ENCODE measurements at regions not wholly inside any gene's neighbourhood (a gene's known extent, or its start where the extent isn't known, plus 50 kb on each side); places are given as distances from the start of the nearest gene placed in this dataset.

- Histone ChIP-seq H3K36me3 (no peaks in the 10 kb centered on the region), H3K27me3 (no peaks in the 10 kb centered on the region), H3K4me3 (ENCODE audit: low read depth, low read length) (no peak overlapping the region), H3K4me1 (peaks cover 3% of the 10 kb centered on the region; the same call in 1 of the 2 replicates), H3K9me3 (no peaks in the 10 kb centered on the region)
- DNase-seq: no peak
- no peak for TF ChIP-seq CTCF (IDR thresholded peaks at IDR 0.05; ENCODE audit: low read depth, low read length)
Observed at GRCh38 chr15:36331531-36332275, 247.7 kb upstream of the CDIN1 start.

- Histone ChIP-seq H3K9me3 (no peaks in the 10 kb centered on the region), H3K36me3 (no peaks in the 10 kb centered on the region), H3K4me3 (ENCODE audit: low read depth, low read length) (no peak overlapping the region), H3K4me1 (peaks cover 3% of the 10 kb centered on the region; the same call in 1 of the 2 replicates), H3K27me3 (no peaks in the 10 kb centered on the region)
- no peak for TF ChIP-seq CTCF (IDR thresholded peaks at IDR 0.05; ENCODE audit: low read depth, low read length)
- no peak for DNase-seq
Observed at GRCh38 chr15:36332301-36332700, 247.1 kb upstream of the CDIN1 start.

- DNase-seq: no peak
- Histone ChIP-seq H3K9me3 (no peaks in the 10 kb centered on the region), H3K27me3 (no peaks in the 10 kb centered on the region), H3K4me3 (ENCODE audit: low read depth, low read length) (no peak overlapping the region), H3K36me3 (no peaks in the 10 kb centered on the region), H3K4me1 (peaks cover 3% of the 10 kb centered on the region; the same call in 1 of the 2 replicates)
- TF ChIP-seq CTCF (IDR thresholded peaks at IDR 0.05; ENCODE audit: low read depth, low read length): no peak
Observed at GRCh38 chr15:36332896-36333295, 246.5 kb upstream of the CDIN1 start.

GRCh38 chr15:36334059-36334458, 245.4 kb upstream of the CDIN1 start:
- Histone ChIP-seq H3K27me3 (no peaks in the 10 kb centered on the region), H3K4me1 (peaks cover 3% of the 10 kb centered on the region; the same call in 1 of the 2 replicates), H3K4me3 (ENCODE audit: low read depth, low read length) (no peak overlapping the region), H3K36me3 (no peaks in the 10 kb centered on the region), H3K9me3 (no peaks in the 10 kb centered on the region)
- TF ChIP-seq CTCF (IDR thresholded peaks at IDR 0.05; ENCODE audit: low read depth, low read length): no peak
- no peak for DNase-seq

- DNase-seq: no peak
- H3K4me1 ChIP-seq: peaks cover 3% of the 10 kb centered on the region; the same call in 1 of the 2 replicates
- no peaks in the 10 kb centered on the region for H3K9me3 ChIP-seq
- no peak for TF ChIP-seq CTCF (IDR thresholded peaks at IDR 0.05; ENCODE audit: low read depth, low read length)
- no peak overlapping the region for H3K4me3 ChIP-seq (ENCODE audit: low read depth, low read length)
- H3K27me3 ChIP-seq: no peaks in the 10 kb centered on the region
- H3K36me3 ChIP-seq: no peaks in the 10 kb centered on the region
Observed at GRCh38 chr15:36335224-36335623, 244.2 kb upstream of the CDIN1 start.

GRCh38 chr15:36335659-36336058, 243.8 kb upstream of the CDIN1 start:
- peaks cover 3% of the 10 kb centered on the region; the same call in 1 of the 2 replicates for H3K4me1 ChIP-seq
- no peak for DNase-seq
- TF ChIP-seq CTCF (IDR thresholded peaks at IDR 0.05; ENCODE audit: low read depth, low read length): no peak
- H3K9me3 ChIP-seq: no peaks in the 10 kb centered on the region
- no peaks in the 10 kb centered on the region for H3K36me3 ChIP-seq
- H3K27me3 ChIP-seq: no peaks in the 10 kb centered on the region
- no peak overlapping the region for H3K4me3 ChIP-seq (ENCODE audit: low read depth, low read length)

All from BE2C (cell line).